ENCODE measurements at regions not wholly inside any gene's neighbourhood (a gene's known extent, or its start where the extent isn't known, plus 50 kb on each side); places are given as distances from the start of the nearest gene placed in this dataset.

- no peak for TF ChIP-seq CTCF (conservative IDR thresholded peaks at IDR 0.05; ENCODE audit: low read length)
- TF ChIP-seq EZH2phosphoT487 (IDR thresholded peaks at IDR 0.05; ENCODE audit: borderline replicate concordance, low read depth, low read length): no peak
These were observed 178.8 kb upstream of the BTBD3 start for GRCh38 chr20:11738852-11739251.
